ENCODE measurements at regions not wholly inside any gene's neighbourhood (a gene's known extent, or its start where the extent isn't known, plus 50 kb on each side); places are given as distances from the start of the nearest gene placed in this dataset.

GRCh38 chr5:4258170-4258569, 662.5 kb downstream of the IRX1 start:
- H3K27ac Mint-ChIP-seq, result no peak overlapping the region
- 0 out of 2 replicates have a peak, but pooled peaks cover under 1% of the 10 kb centered on the region for H3K36me3 Mint-ChIP-seq (ENCODE audit: low read depth)
- H3K4me1 Mint-ChIP-seq (ENCODE audit: low read depth), result no peaks in the 10 kb centered on the region
- H3K27me3 Mint-ChIP-seq (ENCODE audit: insufficient read depth), result no peaks in the 10 kb centered on the region; the same call in 1 of the 2 replicates
- TF ChIP-seq CTCF (IDR thresholded peaks at IDR 0.05), result no peak
- DNase-seq, result no peak
- peaks cover 69% of the 10 kb centered on the region for H3K9me3 Mint-ChIP-seq
- H3K4me3 Mint-ChIP-seq, result no peak overlapping the region

GRCh38 chr5:4271193-4271592, 675.6 kb downstream of the IRX1 start:
- Mint-ChIP-seq H3K27ac (no peak overlapping the region), H3K27me3 (ENCODE audit: insufficient read depth) (no peaks in the 10 kb centered on the region; the same call in 1 of the 2 replicates), H3K4me3 (no peak overlapping the region), H3K4me1 (ENCODE audit: low read depth) (no peaks in the 10 kb centered on the region), H3K36me3 (ENCODE audit: low read depth) (no peaks in the 10 kb centered on the region), H3K9me3 (peaks cover 42% of the 10 kb centered on the region)
- DNase-seq, result no peak
- no peak for TF ChIP-seq CTCF (IDR thresholded peaks at IDR 0.05)

- H3K27ac Mint-ChIP-seq, result no peak overlapping the region
- peaks cover 40% of the 10 kb centered on the region for H3K9me3 Mint-ChIP-seq
- no peak for DNase-seq
- no peaks in the 10 kb centered on the region for H3K27me3 Mint-ChIP-seq (ENCODE audit: insufficient read depth)
- H3K36me3 Mint-ChIP-seq (ENCODE audit: low read depth), result peaks cover 4% of the 10 kb centered on the region; the same call in 1 of the 2 replicates
- no peaks in the 10 kb centered on the region for H3K4me1 Mint-ChIP-seq (ENCODE audit: low read depth)
- no peak for TF ChIP-seq CTCF (IDR thresholded peaks at IDR 0.05)
- H3K4me3 Mint-ChIP-seq, result no peak overlapping the region
Measured at GRCh38 chr5:4275232-4275631, 679.6 kb downstream of the IRX1 start.

- H3K27me3 Mint-ChIP-seq (ENCODE audit: insufficient read depth), result no peaks in the 10 kb centered on the region
- no peaks in the 10 kb centered on the region for H3K4me1 Mint-ChIP-seq (ENCODE audit: low read depth)
- no peak overlapping the region for H3K4me3 Mint-ChIP-seq
- DNase-seq, result no peak
- TF ChIP-seq CTCF (IDR thresholded peaks at IDR 0.05), result no peak
- peaks cover 46% of the 10 kb centered on the region for H3K9me3 Mint-ChIP-seq
- H3K36me3 Mint-ChIP-seq (ENCODE audit: low read depth), result peaks cover 4% of the 10 kb centered on the region; the same call in 1 of the 2 replicates
- H3K27ac Mint-ChIP-seq, result no peak overlapping the region
Measured at GRCh38 chr5:4294878-4295277, 699.2 kb downstream of the IRX1 start.

- H3K27me3 Mint-ChIP-seq (ENCODE audit: insufficient read depth), result no peaks in the 10 kb centered on the region
- peaks cover 49% of the 10 kb centered on the region for H3K9me3 Mint-ChIP-seq
- DNase-seq, result no peak
- H3K27ac Mint-ChIP-seq, result no peak overlapping the region
- no peak for TF ChIP-seq CTCF (IDR thresholded peaks at IDR 0.05)
- H3K4me3 Mint-ChIP-seq, result no peak overlapping the region
- H3K4me1 Mint-ChIP-seq (ENCODE audit: low read depth), result no peaks in the 10 kb centered on the region
- H3K36me3 Mint-ChIP-seq (ENCODE audit: low read depth), result peaks cover 4% of the 10 kb centered on the region; the same call in 1 of the 2 replicates
Measured at GRCh38 chr5:4295663-4296339, 700.2 kb downstream of the IRX1 start.
